Astrocyte (in vitro differentiated cells and primary cell): ENCODE measurements at regions not wholly inside any gene's neighbourhood (a gene's known extent, or its start where the extent isn't known, plus 50 kb on each side); places are given as distances from the start of the nearest gene placed in this dataset.

ENCODE experiments used
- CTCF ChIP-seq: IDR thresholded peaks from 2 replicates; pipeline ENCODE4 v1.5.1; 2011; ENCODE audit warnings: low read depth, mild to moderate bottlenecking, inconsistent platforms, low read length, moderate library complexity; ENCODE audit not compliant: insufficient read depth
- EZH2 ChIP-seq: IDR thresholded peaks from 2 replicates; pipeline ENCODE4 v1.6.1; 2012; ENCODE audit warnings: mild to moderate bottlenecking, low read length, inconsistent platforms; ENCODE audit not compliant: insufficient read depth

GRCh38 chr5:143576711-143577484 is 173.4 kb upstream of the NR3C1 start:
- TF ChIP-seq CTCF (no peak), EZH2 (no peak)
